ENCODE measurements at regions not wholly inside any gene's neighbourhood (a gene's known extent, or its start where the extent isn't known, plus 50 kb on each side); places are given as distances from the start of the nearest gene placed in this dataset.
A peak's percentile ranks its signal among the peaks of the same experiment; 100 is the strongest.

DNA sequence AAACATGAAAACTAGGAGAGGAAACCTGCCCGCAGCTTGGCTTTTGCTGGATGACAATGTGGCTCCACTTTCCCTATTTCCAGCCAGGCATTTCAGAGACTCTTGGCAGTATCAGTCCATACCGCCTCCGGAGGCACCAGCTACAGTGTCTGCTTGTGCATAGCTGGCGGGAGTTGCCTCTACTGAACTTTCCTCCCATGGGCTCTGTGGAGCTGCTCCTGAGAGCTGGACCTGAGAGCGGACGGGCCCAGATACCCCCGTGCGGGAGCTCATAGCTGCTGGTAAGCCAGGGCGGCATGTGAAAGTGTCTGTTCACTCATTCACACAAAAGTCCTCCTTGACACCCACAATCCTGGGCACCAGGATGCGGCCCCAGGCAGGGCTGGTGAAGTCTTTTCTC lies 130.3 kb upstream of the PMEPA1 start:
- Histone ChIP-seq H3K4me2 (ENCODE audit: insufficient read depth, insufficient read length, low read length) (no peak overlapping the region), H3K23ac (ENCODE audit: insufficient read length, low read depth, low read length) (no peak overlapping the region), H2AFZ (ENCODE audit: low read length) (no peak overlapping the region), H3K79me1 (ENCODE audit: insufficient read depth, low read depth, low read length, poor library complexity, severe bottlenecking) (no peaks in the 10 kb centered on the region), H3T11ph (ENCODE audit: low read length) (no peak overlapping the region), H2BK20ac (ENCODE audit: low read depth, low read length, poor library complexity, severe bottlenecking) (no peak overlapping the region), H3K79me2 (ENCODE audit: insufficient read depth, low read length) (no peaks in the 10 kb centered on the region), H2BK15ac (ENCODE audit: low read depth, low read length) (no peak overlapping the region), H4K8ac (replicated peaks; ENCODE audit: insufficient read length, low read depth, low read length) (no peak overlapping the region), H3K56ac (ENCODE audit: insufficient read length, low read depth, low read length) (no peak overlapping the region), H3K18ac (ENCODE audit: insufficient read length, low read depth, low read length) (no peak overlapping the region), H2BK12ac (ENCODE audit: insufficient read length, low read depth, low read length) (no peak overlapping the region), H3K9me3 (ENCODE audit: control insufficient read depth, low read depth, low read length) (no peaks in the 10 kb centered on the region), H3K14ac (ENCODE audit: insufficient read depth, low read length) (no peak overlapping the region), H4K91ac (ENCODE audit: insufficient read length, low read depth, low read length) (no peak overlapping the region), H4K5ac (ENCODE audit: insufficient read length, low read depth, low read length) (no peak overlapping the region), H2BK5ac (ENCODE audit: insufficient read length, low read length) (no peak overlapping the region), H3K9ac (ENCODE audit: extremely low read depth, insufficient read length, low read length) (no peak overlapping the region), H2BK120ac (ENCODE audit: low read depth, low read length, poor library complexity, severe bottlenecking) (no peak overlapping the region), H3K23me2 (ENCODE audit: insufficient read length, low read depth, low read length, poor library complexity, severe bottlenecking) (no peaks in the 10 kb centered on the region), H2AK5ac (ENCODE audit: insufficient read length, low read length) (no peak overlapping the region), H3K4ac (ENCODE audit: low read depth, low read length) (no peak overlapping the region), H3K27me3 (ENCODE audit: insufficient read depth, low read length) (no peaks in the 10 kb centered on the region), H3K27ac (ENCODE audit: insufficient read length, low read depth, low read length) (no peak overlapping the region), H3K4me1 (ENCODE audit: insufficient read depth, low read length) (no peaks in the 10 kb centered on the region), H4K20me1 (ENCODE audit: control insufficient read depth, insufficient read depth, insufficient read length) (no peaks in the 10 kb centered on the region)
- Mint-ChIP-seq H3K4me3 (no peak overlapping the region), H3K9me3 (no peaks in the 10 kb centered on the region), H3K36me3 (ENCODE audit: insufficient read depth in 1 of 3, low read depth in 3 of 3) (no peaks in the 10 kb centered on the region; a peak in 1 of 7 replicates), H3K4me1 (peaks cover 10 to 15% of the 10 kb centered on the region in 2 experiments), H3K27ac (no peak overlapping the region), H3K27me3 (ENCODE audit: low read depth) (peaks cover 11% of the 10 kb centered on the region)
- TF ChIP-seq, protein P1, sequence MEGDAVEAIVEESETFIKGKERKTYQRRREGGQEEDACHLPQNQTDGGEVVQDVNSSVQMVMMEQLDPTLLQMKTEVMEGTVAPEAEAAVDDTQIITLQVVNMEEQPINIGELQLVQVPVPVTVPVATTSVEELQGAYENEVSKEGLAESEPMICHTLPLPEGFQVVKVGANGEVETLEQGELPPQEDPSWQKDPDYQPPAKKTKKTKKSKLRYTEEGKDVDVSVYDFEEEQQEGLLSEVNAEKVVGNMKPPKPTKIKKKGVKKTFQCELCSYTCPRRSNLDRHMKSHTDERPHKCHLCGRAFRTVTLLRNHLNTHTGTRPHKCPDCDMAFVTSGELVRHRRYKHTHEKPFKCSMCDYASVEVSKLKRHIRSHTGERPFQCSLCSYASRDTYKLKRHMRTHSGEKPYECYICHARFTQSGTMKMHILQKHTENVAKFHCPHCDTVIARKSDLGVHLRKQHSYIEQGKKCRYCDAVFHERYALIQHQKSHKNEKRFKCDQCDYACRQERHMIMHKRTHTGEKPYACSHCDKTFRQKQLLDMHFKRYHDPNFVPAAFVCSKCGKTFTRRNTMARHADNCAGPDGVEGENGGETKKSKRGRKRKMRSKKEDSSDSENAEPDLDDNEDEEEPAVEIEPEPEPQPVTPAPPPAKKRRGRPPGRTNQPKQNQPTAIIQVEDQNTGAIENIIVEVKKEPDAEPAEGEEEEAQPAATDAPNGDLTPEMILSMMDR (conservative IDR thresholded peaks at IDR 0.05): no peak
- no CpG with 5 or more reads among the region's 10 CpGs for WGBS (ENCODE audit: extremely low coverage, insufficient read length, low lambda C conversion rate)
- peak; percentile 17 for DNase-seq
